ENCODE measurements at regions not wholly inside any gene's neighbourhood (a gene's known extent, or its start where the extent isn't known, plus 50 kb on each side); places are given as distances from the start of the nearest gene placed in this dataset.

DNA sequence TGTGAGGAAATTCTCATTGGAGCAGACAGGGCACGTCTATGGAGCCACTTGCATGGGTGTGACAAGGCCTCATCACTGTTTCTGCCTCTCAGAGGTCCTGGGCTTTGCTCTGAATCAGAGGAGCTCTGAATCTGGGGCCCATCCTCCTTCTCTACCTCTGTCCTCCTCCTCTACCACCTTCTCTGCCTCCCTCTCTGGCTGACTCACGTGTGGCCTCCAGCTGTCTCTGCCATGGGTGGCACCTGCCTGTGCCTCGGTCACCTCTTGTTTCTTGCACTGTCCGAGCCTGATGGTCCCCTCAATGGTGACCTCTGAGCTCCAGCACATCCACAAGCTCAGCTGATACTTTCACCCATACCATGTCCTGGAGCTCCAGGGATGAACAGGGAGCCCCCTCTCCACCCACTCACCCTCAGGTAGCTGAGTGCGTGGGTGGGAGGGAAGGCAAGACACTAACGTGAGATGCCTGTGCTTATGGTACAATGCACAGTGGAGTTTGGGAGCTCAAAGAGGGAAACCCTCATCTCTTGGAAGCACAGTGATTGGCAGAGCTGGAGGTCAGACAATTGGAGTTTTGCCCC, 116.4 kb upstream of the CRHR1 start:
- TF ChIP-seq, protein P1, sequence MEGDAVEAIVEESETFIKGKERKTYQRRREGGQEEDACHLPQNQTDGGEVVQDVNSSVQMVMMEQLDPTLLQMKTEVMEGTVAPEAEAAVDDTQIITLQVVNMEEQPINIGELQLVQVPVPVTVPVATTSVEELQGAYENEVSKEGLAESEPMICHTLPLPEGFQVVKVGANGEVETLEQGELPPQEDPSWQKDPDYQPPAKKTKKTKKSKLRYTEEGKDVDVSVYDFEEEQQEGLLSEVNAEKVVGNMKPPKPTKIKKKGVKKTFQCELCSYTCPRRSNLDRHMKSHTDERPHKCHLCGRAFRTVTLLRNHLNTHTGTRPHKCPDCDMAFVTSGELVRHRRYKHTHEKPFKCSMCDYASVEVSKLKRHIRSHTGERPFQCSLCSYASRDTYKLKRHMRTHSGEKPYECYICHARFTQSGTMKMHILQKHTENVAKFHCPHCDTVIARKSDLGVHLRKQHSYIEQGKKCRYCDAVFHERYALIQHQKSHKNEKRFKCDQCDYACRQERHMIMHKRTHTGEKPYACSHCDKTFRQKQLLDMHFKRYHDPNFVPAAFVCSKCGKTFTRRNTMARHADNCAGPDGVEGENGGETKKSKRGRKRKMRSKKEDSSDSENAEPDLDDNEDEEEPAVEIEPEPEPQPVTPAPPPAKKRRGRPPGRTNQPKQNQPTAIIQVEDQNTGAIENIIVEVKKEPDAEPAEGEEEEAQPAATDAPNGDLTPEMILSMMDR (IDR thresholded peaks at IDR 0.05; ENCODE audit: low read length): no peak
- no peak for TF ChIP-seq EZH2phosphoT487 (IDR thresholded peaks at IDR 0.05; ENCODE audit: low read length)

Data from MM.1S (cell line).